ENCODE measurements at regions not wholly inside any gene's neighbourhood (a gene's known extent, or its start where the extent isn't known, plus 50 kb on each side); places are given as distances from the start of the nearest gene placed in this dataset.
"Not testable (repeated sequence)": the region's sequence is repeated elsewhere in the genome, so short reads cannot be mapped to it uniquely, and the experiment has no call there.

DNA sequence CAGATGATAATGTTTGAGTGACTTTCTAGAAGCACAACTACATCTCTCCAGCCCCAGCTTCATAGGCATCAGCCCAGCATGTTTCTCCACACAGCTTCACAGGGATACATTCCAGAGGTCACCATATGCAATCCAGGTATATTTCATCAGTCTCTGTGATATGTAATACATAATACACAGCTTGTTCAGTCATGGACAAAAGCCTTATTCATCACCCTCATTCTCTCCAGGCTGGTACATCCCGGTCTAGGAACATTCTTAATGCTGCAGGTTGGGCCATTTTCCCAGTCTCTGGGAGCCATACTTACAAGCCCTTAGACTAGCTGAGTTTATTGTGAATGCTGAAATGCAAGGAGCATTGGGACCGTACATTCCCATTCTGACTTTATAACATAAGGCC, 169.4 kb downstream of the TMEM200A start:
- no peaks in the 10 kb centered on the region for H3K4me1 ChIP-seq (ENCODE audit: control insufficient read depth in 2 of 2, insufficient read depth in 2 of 2, low read length in 1 of 2)
- H3K27ac ChIP-seq (ENCODE audit: low read depth in 2 of 2, low read length in 1 of 2), result no peak overlapping the region
- no peaks in the 10 kb centered on the region for H3K27me3 ChIP-seq (ENCODE audit: control insufficient read depth in 1 of 2, insufficient read depth in 2 of 2, low read length in 2 of 2)
- H3K9me3 ChIP-seq (ENCODE audit: control insufficient read depth in 2 of 2, insufficient read depth in 1 of 2, low read depth in 1 of 2, low read length in 1 of 2), result no peaks in the 10 kb centered on the region
- no peaks in the 10 kb centered on the region for H3K36me3 ChIP-seq (ENCODE audit: control insufficient read depth in 2 of 2, insufficient read depth in 2 of 2, low read length in 1 of 2)
- H3K4me3 ChIP-seq (ENCODE audit: low read depth in 1 of 2, low read length in 2 of 2), result no peak overlapping the region
- 88 to 91% methylated on average over 2 of the region's 2 CpGs for WGBS, 2 donors

DNA sequence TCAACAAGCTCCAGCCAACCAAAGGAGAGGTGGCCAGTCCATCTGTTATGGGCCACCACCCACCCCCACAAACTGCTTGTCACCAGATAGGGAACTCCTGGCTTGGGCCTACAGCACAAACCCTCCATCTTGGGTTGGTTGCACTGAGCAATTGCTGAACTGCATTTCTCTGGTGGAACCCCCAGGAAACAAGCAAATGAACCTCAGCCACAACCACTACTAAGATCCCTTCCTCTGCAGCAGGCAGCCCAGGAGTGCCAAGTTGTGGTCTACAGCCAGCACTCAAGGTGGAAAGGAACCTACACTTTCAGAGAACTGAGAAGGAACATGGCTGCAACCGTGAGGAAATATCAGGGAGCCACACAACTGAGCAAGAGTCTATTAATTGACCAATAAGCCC, 171.6 kb downstream of the TMEM200A start:
- 71 to 92% methylated on average over 1 of the region's 1 CpG for WGBS, 2 donors
- no peak overlapping the region for H3K4me3 ChIP-seq (ENCODE audit: low read depth in 1 of 2, low read length in 2 of 2)

DNA sequence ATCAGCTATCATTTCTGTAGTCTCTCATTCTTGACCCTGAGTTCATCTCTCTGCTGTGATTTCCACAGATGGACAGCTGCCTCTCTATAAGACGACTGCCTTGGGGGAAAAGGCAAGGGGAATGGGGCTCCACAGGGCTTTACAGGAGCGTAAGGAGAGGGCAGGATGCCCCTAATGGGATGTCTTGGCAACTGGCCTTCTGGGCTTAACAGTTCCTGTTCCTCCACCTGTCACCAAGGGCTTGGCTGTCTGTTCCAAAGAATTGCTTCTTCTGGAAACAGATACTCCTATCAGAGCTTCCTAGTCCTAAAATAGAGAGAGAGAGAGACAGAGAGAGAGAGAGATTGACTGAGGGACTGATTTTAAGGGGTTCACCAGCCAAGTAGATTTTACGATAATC, 181.9 kb downstream of the TMEM200A start:
- Histone ChIP-seq H3K27ac (ENCODE audit: low read depth in 2 of 2, low read length in 1 of 2) (no peak overlapping the region), H3K36me3 (ENCODE audit: control insufficient read depth in 2 of 2, insufficient read depth in 2 of 2, low read length in 1 of 2) (no peaks in the 10 kb centered on the region), H3K9me3 (ENCODE audit: control insufficient read depth in 2 of 2, insufficient read depth in 1 of 2, low read depth in 1 of 2, low read length in 1 of 2) (peaks cover 0 to 2% of the 10 kb centered on the region in 2 donors), H3K4me3 (ENCODE audit: low read depth in 1 of 2, low read length in 2 of 2) (no peak overlapping the region), H3K27me3 (ENCODE audit: control insufficient read depth in 1 of 2, insufficient read depth in 2 of 2, low read length in 2 of 2) (no peaks in the 10 kb centered on the region), H3K4me1 (ENCODE audit: control insufficient read depth in 2 of 2, insufficient read depth in 2 of 2, low read length in 1 of 2) (no peaks in the 10 kb centered on the region)
- whole genome bisulfite sequencing, 2 donors, result 47 to 63% methylated on average over 3 of the region's 3 CpGs

More for the DNA sequence above, 171.6 kb downstream of the TMEM200A start:
- no peaks in the 10 kb centered on the region for H3K4me1 ChIP-seq (ENCODE audit: control insufficient read depth in 2 of 2, insufficient read depth in 2 of 2, low read length in 1 of 2)
- H3K9me3 ChIP-seq (ENCODE audit: control insufficient read depth in 2 of 2, insufficient read depth in 1 of 2, low read depth in 1 of 2, low read length in 1 of 2), result no peaks in the 10 kb centered on the region
- no peak overlapping the region for H3K27ac ChIP-seq (ENCODE audit: low read depth in 2 of 2, low read length in 1 of 2)
- no peaks in the 10 kb centered on the region for H3K27me3 ChIP-seq (ENCODE audit: control insufficient read depth in 1 of 2, insufficient read depth in 2 of 2, low read length in 2 of 2)
- no peaks in the 10 kb centered on the region for H3K36me3 ChIP-seq (ENCODE audit: control insufficient read depth in 2 of 2, insufficient read depth in 2 of 2, low read length in 1 of 2)

DNA sequence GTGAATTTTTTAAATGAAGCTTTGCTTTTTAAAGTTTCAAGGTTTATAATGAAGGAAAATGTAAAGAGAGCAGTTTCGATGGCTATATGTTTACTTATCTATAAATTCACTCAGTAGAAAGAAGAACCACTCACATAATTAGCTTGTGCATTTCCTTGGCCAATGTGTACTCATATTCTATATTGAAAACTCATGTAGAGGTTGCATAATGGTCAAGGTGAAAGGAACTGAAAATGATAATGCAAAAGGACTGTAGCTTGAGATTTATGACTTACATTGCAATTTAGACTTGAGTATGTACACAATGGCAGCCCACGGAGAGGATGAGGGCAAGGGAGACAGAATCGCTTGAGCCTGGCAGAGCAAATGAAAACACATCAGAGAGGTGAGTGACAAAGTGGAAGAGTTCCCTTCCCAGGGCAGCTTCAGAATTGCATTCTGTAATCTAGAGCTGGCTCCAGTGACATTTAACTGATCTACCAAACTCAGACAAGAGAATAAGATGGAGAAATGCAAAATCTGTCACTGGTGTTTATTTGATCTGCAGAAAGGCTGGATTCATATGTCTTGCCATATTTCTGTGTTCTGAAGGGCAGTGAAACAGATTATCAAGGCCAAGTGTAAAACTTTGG, 191.8 kb downstream of the TMEM200A start:
- H3K4me3 ChIP-seq (ENCODE audit: low read depth in 1 of 2, low read length in 2 of 2), result no peak overlapping the region
- 65 to 73% methylated on average over 3 of the region's 3 CpGs for WGBS, 2 donors
- no peaks in the 10 kb centered on the region for H3K36me3 ChIP-seq (ENCODE audit: control insufficient read depth in 2 of 2, insufficient read depth in 2 of 2, low read length in 1 of 2)
- H3K9me3 ChIP-seq (ENCODE audit: control insufficient read depth in 2 of 2, insufficient read depth in 1 of 2, low read depth in 1 of 2, low read length in 1 of 2), result no peaks in the 10 kb centered on the region
- no peaks in the 10 kb centered on the region for H3K27me3 ChIP-seq (ENCODE audit: control insufficient read depth in 1 of 2, insufficient read depth in 2 of 2, low read length in 2 of 2)
- no peak overlapping the region for H3K27ac ChIP-seq (ENCODE audit: low read depth in 2 of 2, low read length in 1 of 2)
- no peaks in the 10 kb centered on the region for H3K4me1 ChIP-seq (ENCODE audit: control insufficient read depth in 2 of 2, insufficient read depth in 2 of 2, low read length in 1 of 2)

DNA sequence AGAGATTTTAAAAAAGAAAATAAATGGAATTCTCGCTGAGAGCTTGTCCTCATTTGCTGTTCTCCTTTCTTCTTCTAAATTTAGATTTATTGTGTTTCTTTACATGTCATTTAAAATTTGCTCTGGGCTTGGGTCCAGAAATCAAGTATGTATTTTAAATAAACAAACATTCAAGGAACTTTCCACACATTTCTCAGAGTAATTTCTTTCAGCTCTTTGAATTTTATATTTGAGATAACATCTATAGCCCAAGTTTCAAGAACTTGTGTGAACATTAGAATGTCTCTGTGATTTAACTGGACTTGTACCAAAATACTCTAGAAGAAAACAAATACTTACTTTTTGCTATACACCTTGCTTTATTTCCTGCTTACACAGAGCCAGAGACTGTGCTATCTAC, 192.3 kb downstream of the TMEM200A start:
- WGBS, 2 donors, result 54 to 58% methylated on average over 1 of the region's 1 CpG
- H3K4me1 ChIP-seq (ENCODE audit: control insufficient read depth in 2 of 2, insufficient read depth in 2 of 2, low read length in 1 of 2), result no peaks in the 10 kb centered on the region
- no peaks in the 10 kb centered on the region for H3K36me3 ChIP-seq (ENCODE audit: control insufficient read depth in 2 of 2, insufficient read depth in 2 of 2, low read length in 1 of 2)
- H3K4me3 ChIP-seq (ENCODE audit: low read depth in 1 of 2, low read length in 2 of 2), result no peak overlapping the region
- no peak overlapping the region for H3K27ac ChIP-seq (ENCODE audit: low read depth in 2 of 2, low read length in 1 of 2)
- H3K9me3 ChIP-seq (ENCODE audit: control insufficient read depth in 2 of 2, insufficient read depth in 1 of 2, low read depth in 1 of 2, low read length in 1 of 2), result no peaks in the 10 kb centered on the region
- H3K27me3 ChIP-seq (ENCODE audit: control insufficient read depth in 1 of 2, insufficient read depth in 2 of 2, low read length in 2 of 2), result no peaks in the 10 kb centered on the region

DNA sequence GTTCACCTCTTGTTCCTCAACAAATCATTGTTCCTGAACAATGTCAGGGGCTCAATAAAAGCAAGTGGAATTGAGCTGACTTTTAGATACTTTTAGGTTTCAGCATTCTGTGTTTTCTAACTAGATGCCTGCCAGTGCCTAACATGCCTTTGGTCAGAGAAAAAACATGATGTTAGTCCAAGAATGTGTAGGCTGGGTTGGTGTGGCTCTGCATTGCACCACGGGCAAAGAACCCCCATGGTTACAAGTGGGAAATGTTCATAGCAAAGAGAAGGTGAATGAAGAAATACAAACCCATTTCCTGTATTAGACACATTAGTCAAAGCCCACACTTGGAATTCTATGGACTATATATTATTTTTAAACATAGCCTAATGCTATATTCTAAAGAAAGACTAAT, 193.3 kb downstream of the TMEM200A start:
- H3K4me1 ChIP-seq (ENCODE audit: control insufficient read depth in 2 of 2, insufficient read depth in 2 of 2, low read length in 1 of 2), result no peaks in the 10 kb centered on the region
- H3K27ac ChIP-seq (ENCODE audit: low read depth in 2 of 2, low read length in 1 of 2), result no peak overlapping the region
- no peaks in the 10 kb centered on the region for H3K27me3 ChIP-seq (ENCODE audit: control insufficient read depth in 1 of 2, insufficient read depth in 2 of 2, low read length in 2 of 2)
- H3K36me3 ChIP-seq (ENCODE audit: control insufficient read depth in 2 of 2, insufficient read depth in 2 of 2, low read length in 1 of 2), result no peaks in the 10 kb centered on the region
- WGBS, 2 donors, result 64 to 78% methylated on average over 1 of the region's 1 CpG
- H3K9me3 ChIP-seq (ENCODE audit: control insufficient read depth in 2 of 2, insufficient read depth in 1 of 2, low read depth in 1 of 2, low read length in 1 of 2), result no peaks in the 10 kb centered on the region
- H3K4me3 ChIP-seq (ENCODE audit: low read depth in 1 of 2, low read length in 2 of 2), result no peak overlapping the region

DNA sequence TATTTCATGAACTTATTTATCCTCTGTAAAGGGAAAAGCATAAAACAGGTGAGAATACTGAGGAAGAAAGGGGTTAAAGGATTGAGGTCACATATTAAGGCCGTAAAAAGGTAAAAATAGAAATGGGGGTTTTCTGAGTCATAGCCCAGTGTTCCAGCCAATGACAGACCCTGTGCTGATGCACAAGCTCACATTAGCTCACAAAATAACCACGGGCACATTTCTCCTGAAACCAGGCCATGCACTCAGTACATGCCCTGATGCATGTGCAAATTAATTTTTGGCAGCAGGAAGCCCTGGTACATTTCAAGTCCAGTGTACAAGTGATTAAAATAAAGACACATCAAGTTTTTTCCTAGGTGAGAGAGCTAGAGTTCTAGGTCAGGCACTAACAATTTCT, 194.4 kb downstream of the TMEM200A start:
- 52 to 53% methylated on average over 2 of the region's 2 CpGs for WGBS, 2 donors
- Histone ChIP-seq H3K36me3 (ENCODE audit: control insufficient read depth in 2 of 2, insufficient read depth in 2 of 2, low read length in 1 of 2) (no peaks in the 10 kb centered on the region), H3K9me3 (ENCODE audit: control insufficient read depth in 2 of 2, insufficient read depth in 1 of 2, low read depth in 1 of 2, low read length in 1 of 2) (no peaks in the 10 kb centered on the region), H3K4me1 (ENCODE audit: control insufficient read depth in 2 of 2, insufficient read depth in 2 of 2, low read length in 1 of 2) (no peaks in the 10 kb centered on the region), H3K27me3 (ENCODE audit: control insufficient read depth in 1 of 2, insufficient read depth in 2 of 2, low read length in 2 of 2) (no peaks in the 10 kb centered on the region), H3K27ac (ENCODE audit: low read depth in 2 of 2, low read length in 1 of 2) (no peak overlapping the region), H3K4me3 (ENCODE audit: low read depth in 1 of 2, low read length in 2 of 2) (no peak overlapping the region)

DNA sequence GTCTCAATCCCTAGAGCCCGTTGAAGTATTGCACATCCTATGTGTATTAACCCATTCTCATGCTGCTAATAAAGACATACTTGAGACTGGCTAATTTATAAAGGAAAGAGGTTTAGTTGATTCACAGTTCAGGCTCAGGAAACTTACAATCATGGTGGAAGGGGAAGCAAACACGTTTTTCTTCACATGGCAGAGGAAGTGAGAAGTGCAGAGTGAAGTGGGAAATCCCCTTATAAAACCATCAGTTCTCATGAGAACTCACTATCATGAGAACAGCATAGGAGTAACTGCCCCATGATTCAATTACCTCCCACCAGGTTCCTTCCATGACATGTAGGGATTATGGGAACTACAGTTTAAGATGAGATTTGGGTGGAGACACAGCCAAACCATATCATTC, 195.3 kb downstream of the TMEM200A start:
- H3K9me3 ChIP-seq (ENCODE audit: control insufficient read depth in 2 of 2, insufficient read depth in 1 of 2, low read depth in 1 of 2, low read length in 1 of 2); H3K36me3 ChIP-seq (ENCODE audit: control insufficient read depth in 2 of 2, insufficient read depth in 2 of 2, low read length in 1 of 2); H3K27me3 ChIP-seq (ENCODE audit: control insufficient read depth in 1 of 2, insufficient read depth in 2 of 2, low read length in 2 of 2); H3K27ac ChIP-seq (ENCODE audit: low read depth in 2 of 2, low read length in 1 of 2); H3K4me3 ChIP-seq (ENCODE audit: low read depth in 1 of 2, low read length in 2 of 2); H3K4me1 ChIP-seq (ENCODE audit: control insufficient read depth in 2 of 2, insufficient read depth in 2 of 2, low read length in 1 of 2): not testable (repeated sequence)
- 61 to 63% methylated on average over 2 of the region's 2 CpGs for WGBS, 2 donors

DNA sequence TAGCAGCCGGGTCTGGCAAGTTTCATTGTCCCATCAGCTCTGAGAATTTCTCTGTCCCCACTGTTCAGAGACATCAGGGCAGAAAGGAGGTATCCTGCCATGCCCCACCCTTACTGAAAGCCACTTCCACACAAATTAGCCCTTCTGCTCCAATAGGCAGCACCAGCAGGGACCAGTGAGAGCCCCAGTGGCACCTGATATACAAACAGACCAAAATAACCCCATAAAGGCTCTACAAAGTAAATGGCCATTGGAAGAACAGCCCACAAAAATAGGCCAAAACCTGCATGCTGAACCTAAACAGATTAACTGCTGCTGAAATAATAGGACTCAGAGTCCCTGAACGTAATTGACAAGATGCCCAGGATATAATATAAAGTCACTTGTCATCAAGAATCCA, 199.9 kb downstream of the TMEM200A start:
- Histone ChIP-seq H3K27me3 (ENCODE audit: control insufficient read depth in 1 of 2, insufficient read depth in 2 of 2, low read length in 2 of 2) (no peaks in the 10 kb centered on the region), H3K36me3 (ENCODE audit: control insufficient read depth in 2 of 2, insufficient read depth in 2 of 2, low read length in 1 of 2) (no peaks in the 10 kb centered on the region), H3K4me3 (ENCODE audit: low read depth in 1 of 2, low read length in 2 of 2) (no peak overlapping the region), H3K4me1 (ENCODE audit: control insufficient read depth in 2 of 2, insufficient read depth in 2 of 2, low read length in 1 of 2) (no peaks in the 10 kb centered on the region), H3K27ac (ENCODE audit: low read depth in 2 of 2, low read length in 1 of 2) (no peak overlapping the region), H3K9me3 (ENCODE audit: control insufficient read depth in 2 of 2, insufficient read depth in 1 of 2, low read depth in 1 of 2, low read length in 1 of 2) (no peaks in the 10 kb centered on the region)
- 84 to 89% methylated on average over 2 of the region's 2 CpGs for WGBS, 2 donors

DNA sequence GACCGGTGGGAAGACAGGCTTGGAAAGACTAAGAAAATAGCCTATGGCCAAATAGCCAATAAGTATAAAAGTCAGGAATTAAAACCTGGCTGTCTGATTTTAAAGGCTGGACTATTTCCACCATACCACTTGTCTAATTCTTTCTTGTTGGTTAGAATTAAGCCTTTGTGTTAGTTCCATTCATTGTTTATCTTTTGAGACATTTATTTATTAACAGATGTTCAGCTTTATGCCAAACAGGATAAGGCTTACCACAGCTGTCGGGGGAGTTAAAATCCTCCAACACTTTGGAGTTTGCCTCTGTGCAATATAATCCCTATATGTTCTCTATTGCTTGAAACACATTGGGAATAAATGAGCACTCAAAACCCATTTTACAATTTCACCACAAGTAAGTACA, 208.3 kb downstream of the TMEM200A start:
- H3K27ac ChIP-seq (ENCODE audit: low read depth in 2 of 2, low read length in 1 of 2), result no peak overlapping the region
- 28% methylated on average over 2 of the region's 2 CpGs for WGBS, 2 donors
- no peaks in the 10 kb centered on the region for H3K27me3 ChIP-seq (ENCODE audit: control insufficient read depth in 1 of 2, insufficient read depth in 2 of 2, low read length in 2 of 2)
- H3K9me3 ChIP-seq (ENCODE audit: control insufficient read depth in 2 of 2, insufficient read depth in 1 of 2, low read depth in 1 of 2, low read length in 1 of 2), result no peaks in the 10 kb centered on the region
- no peaks in the 10 kb centered on the region for H3K4me1 ChIP-seq (ENCODE audit: control insufficient read depth in 2 of 2, insufficient read depth in 2 of 2, low read length in 1 of 2)
- H3K4me3 ChIP-seq (ENCODE audit: low read depth in 1 of 2, low read length in 2 of 2), result no peak overlapping the region
- H3K36me3 ChIP-seq (ENCODE audit: control insufficient read depth in 2 of 2, insufficient read depth in 2 of 2, low read length in 1 of 2), result no peaks in the 10 kb centered on the region

Measured in esophagus (tissue), 2 donors.